ENCODE measurements at regions not wholly inside any gene's neighbourhood (a gene's known extent, or its start where the extent isn't known, plus 50 kb on each side); places are given as distances from the start of the nearest gene placed in this dataset.

- peak; percentile 2 for DNase-seq
Observed at GRCh38 chr20:43863821-43864544, 50.7 kb upstream of the TOX2 start.

- no peak for DNase-seq
Observed at GRCh38 chr20:43863330-43863729, 51.3 kb upstream of the TOX2 start.

GRCh38 chr20:43862438-43862837, 52.2 kb upstream of the TOX2 start:
- DNase-seq: no peak

- no peak for DNase-seq
Observed at GRCh38 chr20:43859994-43860393, 54.7 kb upstream of the TOX2 start.

- no peak for DNase-seq
Observed at GRCh38 chr20:43857932-43858331, 56.7 kb upstream of the TOX2 start.

- DNase-seq: no peak
Observed at GRCh38 chr20:43857127-43857526, 57.5 kb upstream of the TOX2 start.

- no peak for DNase-seq
Observed at GRCh38 chr20:43855803-43856202, 58.8 kb upstream of the TOX2 start.

- DNase-seq: no peak
Observed at GRCh38 chr20:43853918-43854317, 60.7 kb upstream of the TOX2 start.

GRCh38 chr20:43853174-43853803, 61.4 kb upstream of the TOX2 start:
- no peak for DNase-seq

GRCh38 chr20:43849496-43850186, 65.0 kb upstream of the TOX2 start:
- DNase-seq: no peak

GRCh38 chr20:43846516-43846905, 68.1 kb upstream of the TOX2 start:
- DNase-seq: no peak

- DNase-seq: no peak
Observed at GRCh38 chr20:43844778-43845614, 69.7 kb upstream of the TOX2 start.

GRCh38 chr20:43843965-43844660, 70.5 kb upstream of the TOX2 start:
- DNase-seq: no peak

- DNase-seq: no peak
Observed at GRCh38 chr20:43843096-43843964, 71.3 kb upstream of the TOX2 start.

GRCh38 chr20:43842126-43843020, 72.3 kb upstream of the TOX2 start:
- DNase-seq: no peak

- no peak for DNase-seq
Observed at GRCh38 chr20:43840382-43841070, 74.1 kb upstream of the TOX2 start.

GRCh38 chr20:43839793-43840199, 74.9 kb upstream of the TOX2 start:
- DNase-seq: no peak

- DNase-seq: no peak
Observed at GRCh38 chr20:43838703-43839060, 76.0 kb upstream of the TOX2 start.

- DNase-seq: no peak
Observed at GRCh38 chr20:43837856-43838702, 76.6 kb upstream of the TOX2 start.
